GM12872 (cell line): ENCODE measurements at regions not wholly inside any gene's neighbourhood (a gene's known extent, or its start where the extent isn't known, plus 50 kb on each side); places are given as distances from the start of the nearest gene placed in this dataset.

Experiments used
- CTCF ChIP-seq: IDR thresholded peaks from 3 replicates; pipeline ENCODE4 v1.5.1; 2011; ENCODE audit warnings: low read depth, mild to moderate bottlenecking, low read length, moderate library complexity; ENCODE audit not compliant: insufficient read depth

- no peak for TF ChIP-seq CTCF
Measured at GRCh38 chr5:110104060-110104725, 414.5 kb downstream of the MAN2A1 start.

DNA sequence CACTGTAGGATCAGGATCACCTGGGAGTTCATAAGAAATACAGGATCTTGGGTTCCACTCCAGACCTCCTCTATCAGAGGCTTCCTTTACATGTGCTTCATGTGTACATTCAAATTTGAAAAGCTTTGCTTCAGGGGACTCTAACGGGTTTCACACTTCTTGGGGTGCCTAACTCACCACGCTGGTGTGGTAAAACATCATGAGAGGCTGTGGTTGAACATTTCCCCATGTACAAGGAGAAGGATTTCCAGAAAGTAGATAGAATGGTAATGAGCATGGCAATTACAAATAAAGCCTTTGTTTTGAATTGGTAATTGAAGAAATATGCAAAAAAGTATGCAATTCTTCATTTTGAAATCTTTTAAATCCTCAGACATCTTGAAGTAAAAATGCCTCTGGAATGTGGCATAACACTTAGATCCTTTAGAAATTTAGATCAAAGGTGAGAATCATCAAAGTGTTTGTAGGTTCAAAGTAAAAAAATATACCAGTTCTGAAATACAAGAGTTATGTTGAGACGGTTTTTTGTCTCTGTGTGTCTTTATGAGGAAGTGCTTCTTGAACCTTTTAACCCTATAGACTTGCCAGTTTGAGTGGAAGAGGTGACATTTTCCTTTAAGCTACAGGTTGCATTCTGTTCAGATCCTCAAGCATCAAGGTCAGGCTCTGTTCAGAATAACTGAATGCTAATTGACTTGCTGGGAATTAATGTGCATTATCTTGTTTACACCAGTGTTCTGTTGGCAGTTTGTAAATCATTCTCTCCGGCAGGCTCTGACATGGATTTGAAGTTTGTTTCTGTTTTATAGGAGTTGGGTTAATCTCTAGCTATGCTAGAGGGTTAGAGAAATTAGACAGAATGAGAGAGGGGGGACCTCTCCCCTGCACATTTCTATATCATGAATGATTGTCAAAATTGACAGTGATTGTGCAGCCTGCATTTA is 415.3 kb downstream of the MAN2A1 start:
- no peak for TF ChIP-seq CTCF

- TF ChIP-seq CTCF = no peak
Measured at GRCh38 chr5:110105692-110106091, 416.0 kb downstream of the MAN2A1 start.

DNA sequence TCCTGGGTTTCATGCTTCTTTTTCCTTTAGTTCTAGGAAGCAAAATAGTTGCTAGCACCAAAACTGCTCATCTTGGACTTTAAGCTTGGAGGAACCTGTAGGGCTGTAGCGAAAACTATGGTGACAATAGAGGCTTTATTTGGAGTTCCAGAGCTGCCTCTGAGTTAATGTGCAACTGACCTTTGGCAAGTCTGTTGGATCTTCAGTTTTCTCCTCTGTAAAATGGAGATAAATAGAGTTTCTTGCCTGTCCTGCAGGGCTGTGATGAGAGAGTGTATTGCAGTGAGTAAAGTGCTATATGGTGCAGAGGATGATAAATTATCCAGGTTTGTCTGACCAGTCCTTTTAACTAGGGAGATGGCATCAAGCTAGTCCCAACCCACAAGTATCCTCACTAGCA is 417.0 kb downstream of the MAN2A1 start:
- TF ChIP-seq CTCF = no peak

- TF ChIP-seq CTCF = no peak
Measured at GRCh38 chr5:110108520-110108919, 418.8 kb downstream of the MAN2A1 start.

DNA sequence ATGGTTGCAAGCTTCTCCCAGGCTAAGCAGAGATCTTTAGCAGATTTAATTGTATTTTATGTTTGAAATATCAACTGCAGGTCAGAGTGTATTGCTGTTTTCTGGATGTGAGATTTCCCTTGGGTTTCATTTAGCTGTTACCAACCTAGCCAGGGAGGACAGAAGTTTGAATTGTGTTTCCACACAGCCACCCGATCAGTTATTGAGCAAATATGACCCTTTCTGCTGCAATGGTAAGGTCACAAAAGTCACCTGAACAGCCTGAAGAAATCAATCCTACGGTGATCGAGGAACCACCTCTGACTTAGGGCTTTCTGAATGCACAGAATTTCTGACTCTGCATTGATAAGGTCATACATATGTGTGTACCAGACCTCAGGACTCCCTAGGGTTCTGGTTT is 419.9 kb downstream of the MAN2A1 start:
- TF ChIP-seq CTCF = no peak

DNA sequence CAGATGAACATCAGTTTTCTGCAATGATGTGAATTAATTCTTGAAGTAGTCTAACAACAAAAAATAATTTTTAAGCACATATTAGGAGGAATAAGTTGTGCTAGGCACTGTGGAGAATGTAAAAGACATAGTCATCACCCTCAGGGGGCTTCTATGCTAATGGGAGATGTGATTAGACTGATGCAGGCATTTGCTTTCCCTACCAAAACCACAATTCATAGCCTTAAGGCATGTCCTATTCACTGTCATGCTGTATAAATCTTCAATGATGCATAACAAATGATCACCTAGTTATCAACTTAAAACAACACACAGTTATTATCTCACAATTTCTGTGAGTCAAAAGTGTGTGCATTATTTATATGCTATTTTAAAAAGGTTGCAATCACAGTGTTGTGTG is 422.6 kb downstream of the MAN2A1 start:
- no peak for TF ChIP-seq CTCF
